A673 (cell line): ENCODE measurements at regions not wholly inside any gene's neighbourhood (a gene's known extent, or its start where the extent isn't known, plus 50 kb on each side); places are given as distances from the start of the nearest gene placed in this dataset.

Experiments
- BruUV-seq: library from RNA; stranded (reverse); fragments of 400-500 nt; replicated peaks from 2 replicates; lab custom pipeline; 2021; lab: Mats Ljungman, UMichigan
- CTCF ChIA-PET: fragments of 300-600 bp; sonication (Branson Sonifier 250); formaldehyde crosslinking; loops from one replicate; lab custom pipeline; 2022; ENCODE audit warnings: antibody characterized with exemption; lab: Charles Lee
- POLR2A ChIA-PET: fragments of 300-600 bp; sonication (Branson Sonifier 250); formaldehyde crosslinking; loops from one replicate; lab custom pipeline; 2022; ENCODE audit warnings: antibody characterized with exemption; ENCODE audit not compliant: low non-redundant PET; lab: Charles Lee
- DNase-seq: peaks from one replicate; pipeline ENCODE4 v3.0.0-alpha.2; 2015; ENCODE audit warnings: low spot score
- H3K27ac ChIP-seq: fragments of 200-600 bp; sonication (generic); 2 replicates; pipeline ENCODE4 v1.5.1; 2016; ENCODE audit warnings: mixed run types, low read depth, mild to moderate bottlenecking, mixed read lengths, antibody characterized with exemption, low read length; ENCODE audit not compliant: poor library complexity, severe bottlenecking
- H3K27me3 ChIP-seq: fragments of 200-600 bp; sonication (generic); replicated peaks from 2 replicates; pipeline ENCODE4 v1.6.1; 2017; ENCODE audit warnings: mixed run types, low read depth, mild to moderate bottlenecking, mixed read lengths, antibody characterized with exemption, low read length; ENCODE audit not compliant: insufficient read depth, poor library complexity
- H3K36me3 ChIP-seq: fragments of 200-600 bp; sonication (generic); 2 replicates; pipeline ENCODE4 v1.6.1; 2016; ENCODE audit warnings: mixed run types, mild to moderate bottlenecking, mixed read lengths, antibody characterized with exemption, low read length; ENCODE audit not compliant: insufficient read depth, poor library complexity, severe bottlenecking
- H3K4me1 ChIP-seq: fragments of 200-600 bp; sonication (generic); 2 replicates; pipeline ENCODE4 v1.6.1; 2017; ENCODE audit warnings: mixed run types, mild to moderate bottlenecking, mixed read lengths, antibody characterized with exemption, low read length; ENCODE audit not compliant: insufficient read depth, poor library complexity, severe bottlenecking
- H3K4me3 ChIP-seq: fragments of 200-600 bp; sonication (generic); 2 replicates; pipeline ENCODE4 v1.5.1; 2016; ENCODE audit warnings: low read depth, mixed run types, mild to moderate bottlenecking, mixed read lengths, low read length; ENCODE audit not compliant: poor library complexity, severe bottlenecking
- H3K9me3 ChIP-seq: fragments of 200-600 bp; sonication (generic); 2 replicates; pipeline ENCODE4 v1.6.1; 2016; ENCODE audit warnings: mixed run types, low read depth, mild to moderate bottlenecking, mixed read lengths, antibody characterized with exemption, low read length; ENCODE audit not compliant: poor library complexity, severe bottlenecking
- EZH2 ChIP-seq: fragments of 200-600 bp; sonication (generic); IDR thresholded peaks from 2 replicates; pipeline ENCODE4 v1.6.1; 2017; ENCODE audit warnings: borderline replicate concordance, low read depth, mild to moderate bottlenecking, mixed read lengths, antibody characterized with exemption, low read length; ENCODE audit not compliant: poor library complexity, severe bottlenecking
- intact Hi-C: fragments of 100-400 bp; cut with micrococcal nuclease; formaldehyde crosslinking; loops from one replicate; pipeline ENCODE4 v1.10.0; 2022; ENCODE audit not compliant: unreplicated experiment
- TF ChIP-seq, protein P1 (sequence below): fragments of 300-800, 200-600 bp; sonication (generic); conservative IDR thresholded peaks from 2 replicates; pipeline ENCODE4 v1.5.1; 2017; ENCODE audit warnings: low read depth, mild to moderate bottlenecking, antibody characterized with exemption, low read length, moderate library complexity, mixed read lengths

DNA sequence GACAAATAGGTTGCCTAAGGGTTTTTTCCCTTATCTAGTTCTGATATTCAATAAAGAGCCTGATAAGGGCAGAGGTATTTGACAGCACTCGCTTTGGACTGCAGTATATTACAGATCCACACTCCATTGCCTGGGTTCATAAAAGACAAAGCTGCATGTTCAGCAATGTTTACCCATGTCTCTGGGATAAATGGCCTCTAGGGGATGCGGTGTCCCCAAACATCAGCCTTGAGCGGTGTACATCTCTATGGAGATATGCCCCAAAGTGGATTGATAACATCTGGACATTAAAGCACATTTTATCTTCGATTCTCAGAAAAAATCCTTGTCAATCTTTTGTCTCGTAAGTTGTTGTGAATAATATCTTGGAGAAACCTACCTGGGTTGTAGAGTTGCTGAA is 660.8 kb upstream of the AADAT start:
- DNase-seq = no peak
- ChIA-PET CTCF (no interaction called here), POLR2A (no interaction called here)
- H3K27ac ChIP-seq = no peak overlapping the region
- no peak for TF ChIP-seq EZH2
- H3K9me3 ChIP-seq = no peaks in the 10 kb centered on the region
- no peaks in the 10 kb centered on the region for H3K36me3 ChIP-seq
- intact Hi-C loops = no loop called here
- BruUV-seq = no TSS peak
- H3K27me3 ChIP-seq = no peaks in the 10 kb centered on the region
- H3K4me3 ChIP-seq = no peak overlapping the region
- H3K4me1 ChIP-seq = no peaks in the 10 kb centered on the region

DNA sequence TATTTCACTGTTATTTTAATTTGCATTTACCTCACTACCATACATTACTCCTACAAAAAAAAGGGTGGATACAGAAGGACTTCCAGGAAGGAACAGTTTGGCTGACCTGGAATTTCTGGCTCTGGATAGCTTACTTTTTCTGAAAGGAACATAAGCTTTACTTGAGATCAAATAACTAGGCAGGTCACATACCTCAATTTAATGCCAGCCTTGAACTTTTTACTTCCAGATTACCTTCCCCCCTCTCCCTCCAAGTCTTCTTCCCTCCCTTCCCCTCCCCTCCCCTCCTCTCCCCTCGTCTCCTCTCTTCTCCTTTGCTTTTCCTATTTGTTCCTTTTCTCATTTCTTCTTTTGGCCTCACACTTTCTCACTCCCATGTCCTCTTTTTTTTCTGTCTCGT is 659.2 kb upstream of the AADAT start:
- CTCF ChIA-PET = no interaction called here
- BruUV-seq = no TSS peak
- Histone ChIP-seq H3K27ac (no peak overlapping the region), H3K4me3 (no peak overlapping the region), H3K27me3 (no peaks in the 10 kb centered on the region), H3K36me3 (no peaks in the 10 kb centered on the region), H3K9me3 (no peaks in the 10 kb centered on the region), H3K4me1 (no peaks in the 10 kb centered on the region)
- intact Hi-C loops = no loop called here
- POLR2A ChIA-PET = no interaction called here
- TF ChIP-seq EZH2 = no peak
- TF ChIP-seq, protein P1, sequence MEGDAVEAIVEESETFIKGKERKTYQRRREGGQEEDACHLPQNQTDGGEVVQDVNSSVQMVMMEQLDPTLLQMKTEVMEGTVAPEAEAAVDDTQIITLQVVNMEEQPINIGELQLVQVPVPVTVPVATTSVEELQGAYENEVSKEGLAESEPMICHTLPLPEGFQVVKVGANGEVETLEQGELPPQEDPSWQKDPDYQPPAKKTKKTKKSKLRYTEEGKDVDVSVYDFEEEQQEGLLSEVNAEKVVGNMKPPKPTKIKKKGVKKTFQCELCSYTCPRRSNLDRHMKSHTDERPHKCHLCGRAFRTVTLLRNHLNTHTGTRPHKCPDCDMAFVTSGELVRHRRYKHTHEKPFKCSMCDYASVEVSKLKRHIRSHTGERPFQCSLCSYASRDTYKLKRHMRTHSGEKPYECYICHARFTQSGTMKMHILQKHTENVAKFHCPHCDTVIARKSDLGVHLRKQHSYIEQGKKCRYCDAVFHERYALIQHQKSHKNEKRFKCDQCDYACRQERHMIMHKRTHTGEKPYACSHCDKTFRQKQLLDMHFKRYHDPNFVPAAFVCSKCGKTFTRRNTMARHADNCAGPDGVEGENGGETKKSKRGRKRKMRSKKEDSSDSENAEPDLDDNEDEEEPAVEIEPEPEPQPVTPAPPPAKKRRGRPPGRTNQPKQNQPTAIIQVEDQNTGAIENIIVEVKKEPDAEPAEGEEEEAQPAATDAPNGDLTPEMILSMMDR = no peak
- no peak for DNase-seq

DNA sequence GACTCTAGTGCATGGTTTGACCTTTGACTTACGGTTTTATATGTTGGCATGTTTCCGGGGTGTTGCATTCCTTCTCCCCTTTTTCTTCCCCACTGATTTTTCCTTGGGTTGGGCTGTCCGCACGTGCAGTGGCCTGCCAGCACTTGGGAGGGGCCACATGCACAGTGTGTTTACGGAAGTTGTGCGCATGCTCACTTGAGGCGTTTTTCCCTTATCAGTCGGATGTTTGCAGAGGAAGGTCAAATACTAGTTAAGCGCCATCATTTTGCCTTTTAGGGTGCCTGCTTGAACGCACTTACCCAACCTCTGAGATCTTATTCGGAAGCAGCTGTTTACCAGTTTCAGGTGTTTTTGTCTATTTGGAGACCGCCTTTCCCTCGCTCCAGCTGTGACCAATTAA is 653.9 kb upstream of the AADAT start:
- ChIA-PET POLR2A (no interaction called here), CTCF (no interaction called here)
- Histone ChIP-seq H3K4me1 (no peaks in the 10 kb centered on the region), H3K27me3 (no peaks in the 10 kb centered on the region), H3K27ac (no peak overlapping the region), H3K4me3 (no peak overlapping the region), H3K9me3 (no peaks in the 10 kb centered on the region), H3K36me3 (no peaks in the 10 kb centered on the region)
- no peak for DNase-seq
- TF ChIP-seq EZH2 = no peak
- TF ChIP-seq, protein P1 = no peak
- intact Hi-C loops = no loop called here
- BruUV-seq = no TSS peak

DNA sequence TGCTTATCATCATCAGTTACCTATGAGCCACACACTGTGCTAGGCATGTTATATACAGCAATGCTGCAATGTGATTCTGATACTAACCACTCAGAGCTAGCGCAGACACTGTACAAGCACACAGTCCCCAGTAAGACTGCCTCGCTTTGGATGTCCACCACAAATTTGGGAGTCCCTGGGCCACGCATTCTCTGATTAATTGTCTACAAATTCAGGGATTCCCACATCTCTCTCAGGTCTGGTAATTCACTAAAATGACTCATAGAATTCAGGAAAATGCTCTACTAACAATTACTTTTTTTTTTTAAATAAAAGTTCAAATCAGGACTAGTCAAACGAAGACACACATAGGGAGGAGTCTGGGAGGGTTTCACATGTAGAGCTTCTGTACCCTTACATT is 652.1 kb upstream of the AADAT start:
- Histone ChIP-seq H3K27ac (no peak overlapping the region), H3K4me3 (no peak overlapping the region), H3K27me3 (no peaks in the 10 kb centered on the region), H3K36me3 (no peaks in the 10 kb centered on the region), H3K9me3 (no peaks in the 10 kb centered on the region), H3K4me1 (no peaks in the 10 kb centered on the region)
- ChIA-PET CTCF (no interaction called here), POLR2A (no interaction called here)
- DNase-seq = no peak
- BruUV-seq = no TSS peak
- intact Hi-C loops = no loop called here
- TF ChIP-seq EZH2 = no peak
- TF ChIP-seq, protein P1 = no peak
